ENCODE measurements at regions not wholly inside any gene's neighbourhood (a gene's known extent, or its start where the extent isn't known, plus 50 kb on each side); places are given as distances from the start of the nearest gene placed in this dataset.

DNA sequence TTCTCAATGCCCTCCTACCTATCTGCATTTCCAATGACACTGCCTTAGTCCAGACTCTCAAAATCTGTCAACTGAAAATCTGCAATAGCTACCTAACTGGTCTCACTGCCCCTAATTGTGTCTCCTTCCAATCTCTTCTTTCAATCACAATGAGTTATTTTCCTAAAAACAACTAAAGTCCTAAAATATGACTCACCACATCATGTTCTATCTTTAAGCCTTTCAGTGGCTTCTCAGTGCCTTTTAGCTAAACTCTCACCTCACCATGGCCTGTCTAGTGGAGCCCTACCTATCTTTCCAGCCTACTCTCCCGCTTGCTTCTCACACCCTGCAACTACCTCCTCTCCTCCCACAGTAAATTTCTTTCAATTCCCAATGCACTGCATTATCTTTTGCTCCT is 220.9 kb upstream of the PKDCC start:
- Histone ChIP-seq H3K4me2 (ENCODE audit: control insufficient read depth, insufficient read depth) (no peak overlapping the region), H3K4me1 (ENCODE audit: control insufficient read depth, insufficient read depth, low read length) (no peaks in the 10 kb centered on the region), H3K4me3 (no peak overlapping the region), H3K27me3 (replicated peaks in 1 of 2; ENCODE audit: control insufficient read depth in 2 of 2, insufficient read depth in 2 of 2, low read length in 1 of 2) (peaks cover 0 to 2% of the 10 kb centered on the region in 2 experiments; a peak in 2 of 4 replicates), H2AFZ (ENCODE audit: control insufficient read depth, low read depth, low read length) (no peak overlapping the region), H3K9me3 (replicated peaks; ENCODE audit: control insufficient read depth, insufficient read depth, low read length) (no peaks in the 10 kb centered on the region), H3K9ac (ENCODE audit: control insufficient read depth, insufficient read depth, low read length) (no peak overlapping the region), H3K36me3 (ENCODE audit: control insufficient read depth in 2 of 2, insufficient read depth in 2 of 2, low read length in 1 of 2) (no peaks in the 10 kb centered on the region), H3K79me2 (ENCODE audit: control insufficient read depth, insufficient read depth, low read length) (no peaks in the 10 kb centered on the region), H4K20me1 (ENCODE audit: control insufficient read depth, insufficient read depth) (no peaks in the 10 kb centered on the region), H3K27ac (ENCODE audit: control insufficient read depth, insufficient read depth) (no peak overlapping the region)
- no TSS peak for BruUV-seq (replicated peaks)
- ChIA-PET SMC1A (ENCODE audit: uncharacterized antibody, unreplicated experiment) (no interaction called here), RAD21 (ENCODE audit: unreplicated experiment) (no interaction called here), CTCF (no interaction called here), POLR2A (interaction anchor here (0.5 kb wide), 1 partner anchor 598 kb away, joined by 3 read pairs; no protein-coding TSS in a partner anchor)
- TF ChIP-seq RELA (IDR thresholded peaks at IDR 0.05; ENCODE audit: borderline replicate concordance, partially characterized antibody) (no peak), CHD1 (IDR thresholded peaks at IDR 0.05; ENCODE audit: low read depth, low read length) (no peak), TCF3 (IDR thresholded peaks at IDR 0.05; ENCODE audit: borderline replicate concordance, insufficient read depth, low read depth, low read length) (no peak)
- DNase-seq (ENCODE audit: low read depth, low spot score): no peak
- no peak for ATAC-seq
- intact Hi-C loops (cut with micrococcal nuclease; ENCODE audit: unreplicated experiment): no loop called here
- WGBS (ENCODE audit: insufficient coverage, insufficient replicate concordance, low lambda C conversion rate, missing lambda C conversion rate): 0% methylated on average over 1 of the region's 1 CpG
- FAIRE-seq: no peak
- in situ Hi-C loops (cut with MboI): no loop called here

DNA sequence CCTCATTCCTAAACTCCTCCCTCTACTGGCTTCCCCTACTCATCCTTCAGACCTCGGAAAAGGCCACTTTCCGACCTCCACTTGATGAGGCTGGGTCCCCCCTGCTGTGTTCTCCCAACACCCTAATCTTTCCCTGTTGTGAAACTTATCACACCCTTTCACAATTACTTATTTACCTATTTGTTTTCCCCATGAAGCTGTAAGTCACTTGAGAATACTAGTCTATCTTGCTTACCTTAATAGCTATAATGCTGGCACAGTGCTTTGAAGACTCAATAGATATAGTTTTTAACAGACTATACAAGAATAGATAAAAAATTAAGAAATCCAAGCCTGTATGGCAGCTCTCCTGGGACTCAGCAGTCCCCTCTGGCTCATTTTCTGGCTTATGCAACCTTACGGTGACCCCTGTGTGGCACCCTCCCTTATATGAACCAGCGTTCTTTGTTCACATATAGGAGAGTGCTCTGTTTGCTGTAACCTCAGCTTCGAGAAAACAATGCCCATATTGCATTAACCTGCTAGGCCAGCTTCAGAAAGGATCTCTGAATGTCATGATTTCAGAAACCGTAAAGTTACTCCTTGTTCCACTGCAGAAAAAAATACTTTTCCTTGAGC is 220.4 kb upstream of the PKDCC start:
- H4K20me1 ChIP-seq (ENCODE audit: control insufficient read depth, insufficient read depth): no peaks in the 10 kb centered on the region
- intact Hi-C loops (cut with micrococcal nuclease; ENCODE audit: unreplicated experiment): no loop called here
- no peak overlapping the region for H3K4me3 ChIP-seq
- ChIA-PET CTCF (interaction anchor here (0.8 kb wide), 1 partner anchor 259 kb away, joined by 4 read pairs; no protein-coding TSS in a partner anchor), SMC1A (ENCODE audit: uncharacterized antibody, unreplicated experiment) (interaction anchor here (1.0 kb wide), 1 partner anchor 15 kb away, joined by 3 read pairs; no protein-coding TSS in a partner anchor), POLR2A (interaction anchor here (0.5 kb wide), 1 partner anchor 597 kb away, joined by 3 read pairs; no protein-coding TSS in a partner anchor), RAD21 (ENCODE audit: unreplicated experiment) (no interaction called here)
- H3K4me1 ChIP-seq (ENCODE audit: control insufficient read depth, insufficient read depth, low read length): no peaks in the 10 kb centered on the region
- no peak overlapping the region for H3K27ac ChIP-seq (ENCODE audit: control insufficient read depth, insufficient read depth)
- 25% methylated on average over 6 of the region's 6 CpGs for WGBS (ENCODE audit: insufficient coverage, insufficient replicate concordance, low lambda C conversion rate, missing lambda C conversion rate)
- BruUV-seq (replicated peaks): no TSS peak
- FAIRE-seq: no peak
- H3K9me3 ChIP-seq (replicated peaks; ENCODE audit: control insufficient read depth, insufficient read depth, low read length): no peaks in the 10 kb centered on the region
- H3K79me2 ChIP-seq (ENCODE audit: control insufficient read depth, insufficient read depth, low read length): no peaks in the 10 kb centered on the region
- no peak for DNase-seq (ENCODE audit: low read depth, low spot score)
- in situ Hi-C loops (cut with MboI): no loop called here
- H3K36me3 ChIP-seq (ENCODE audit: control insufficient read depth in 2 of 2, insufficient read depth in 2 of 2, low read length in 1 of 2): no peaks in the 10 kb centered on the region
- ATAC-seq: no peak
- TF ChIP-seq RUNX3 (IDR thresholded peaks at IDR 0.05; ENCODE audit: low read length) (no peak), CREM (IDR thresholded peaks at IDR 0.05; ENCODE audit: low read depth) (no peak), SPI1 (IDR thresholded peaks at IDR 0.05; ENCODE audit: borderline replicate concordance, insufficient read depth, low read depth, low read length) (no peak), TARDBP (IDR thresholded peaks at IDR 0.05; ENCODE audit: borderline replicate concordance) (no peak)
- TF ChIP-seq, protein P1, sequence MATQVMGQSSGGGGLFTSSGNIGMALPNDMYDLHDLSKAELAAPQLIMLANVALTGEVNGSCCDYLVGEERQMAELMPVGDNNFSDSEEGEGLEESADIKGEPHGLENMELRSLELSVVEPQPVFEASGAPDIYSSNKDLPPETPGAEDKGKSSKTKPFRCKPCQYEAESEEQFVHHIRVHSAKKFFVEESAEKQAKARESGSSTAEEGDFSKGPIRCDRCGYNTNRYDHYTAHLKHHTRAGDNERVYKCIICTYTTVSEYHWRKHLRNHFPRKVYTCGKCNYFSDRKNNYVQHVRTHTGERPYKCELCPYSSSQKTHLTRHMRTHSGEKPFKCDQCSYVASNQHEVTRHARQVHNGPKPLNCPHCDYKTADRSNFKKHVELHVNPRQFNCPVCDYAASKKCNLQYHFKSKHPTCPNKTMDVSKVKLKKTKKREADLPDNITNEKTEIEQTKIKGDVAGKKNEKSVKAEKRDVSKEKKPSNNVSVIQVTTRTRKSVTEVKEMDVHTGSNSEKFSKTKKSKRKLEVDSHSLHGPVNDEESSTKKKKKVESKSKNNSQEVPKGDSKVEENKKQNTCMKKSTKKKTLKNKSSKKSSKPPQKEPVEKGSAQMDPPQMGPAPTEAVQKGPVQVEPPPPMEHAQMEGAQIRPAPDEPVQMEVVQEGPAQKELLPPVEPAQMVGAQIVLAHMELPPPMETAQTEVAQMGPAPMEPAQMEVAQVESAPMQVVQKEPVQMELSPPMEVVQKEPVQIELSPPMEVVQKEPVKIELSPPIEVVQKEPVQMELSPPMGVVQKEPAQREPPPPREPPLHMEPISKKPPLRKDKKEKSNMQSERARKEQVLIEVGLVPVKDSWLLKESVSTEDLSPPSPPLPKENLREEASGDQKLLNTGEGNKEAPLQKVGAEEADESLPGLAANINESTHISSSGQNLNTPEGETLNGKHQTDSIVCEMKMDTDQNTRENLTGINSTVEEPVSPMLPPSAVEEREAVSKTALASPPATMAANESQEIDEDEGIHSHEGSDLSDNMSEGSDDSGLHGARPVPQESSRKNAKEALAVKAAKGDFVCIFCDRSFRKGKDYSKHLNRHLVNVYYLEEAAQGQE (IDR thresholded peaks at IDR 0.05; ENCODE audit: low read depth, low read length): no peak
- H3K27me3 ChIP-seq (replicated peaks in 1 of 2; ENCODE audit: control insufficient read depth in 2 of 2, insufficient read depth in 2 of 2, low read length in 1 of 2): peaks cover 0 to 2% of the 10 kb centered on the region in 2 experiments; a peak in 2 of 4 replicates
- H3K4me2 ChIP-seq (ENCODE audit: control insufficient read depth, insufficient read depth): no peak overlapping the region
- H2AFZ ChIP-seq (ENCODE audit: control insufficient read depth, low read depth, low read length): no peak overlapping the region
- no peak overlapping the region for H3K9ac ChIP-seq (ENCODE audit: control insufficient read depth, insufficient read depth, low read length)

Measured in GM12878 (cell line).